ENCODE measurements at regions not wholly inside any gene's neighbourhood (a gene's known extent, or its start where the extent isn't known, plus 50 kb on each side); places are given as distances from the start of the nearest gene placed in this dataset.

DNA sequence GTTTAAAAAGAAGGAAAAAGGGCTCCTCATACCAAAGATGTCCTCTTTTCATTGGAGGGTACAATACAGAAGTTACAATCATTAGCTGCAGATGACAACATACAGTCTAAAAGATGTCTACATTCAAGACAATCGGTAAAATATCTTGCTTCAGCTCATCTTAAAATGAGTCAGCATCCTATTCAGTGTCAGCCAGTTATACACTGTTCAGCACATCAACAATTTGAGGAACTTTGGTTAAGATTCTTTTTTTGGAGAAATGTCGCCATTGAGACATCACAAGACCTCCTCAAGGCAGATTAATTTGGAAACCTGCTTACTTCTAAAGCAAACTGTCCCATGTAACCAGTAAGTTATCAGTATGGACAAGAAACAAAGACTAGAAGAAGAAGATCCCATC, 100.7 kb upstream of the SLC38A4 start:
- TF ChIP-seq, protein P1, sequence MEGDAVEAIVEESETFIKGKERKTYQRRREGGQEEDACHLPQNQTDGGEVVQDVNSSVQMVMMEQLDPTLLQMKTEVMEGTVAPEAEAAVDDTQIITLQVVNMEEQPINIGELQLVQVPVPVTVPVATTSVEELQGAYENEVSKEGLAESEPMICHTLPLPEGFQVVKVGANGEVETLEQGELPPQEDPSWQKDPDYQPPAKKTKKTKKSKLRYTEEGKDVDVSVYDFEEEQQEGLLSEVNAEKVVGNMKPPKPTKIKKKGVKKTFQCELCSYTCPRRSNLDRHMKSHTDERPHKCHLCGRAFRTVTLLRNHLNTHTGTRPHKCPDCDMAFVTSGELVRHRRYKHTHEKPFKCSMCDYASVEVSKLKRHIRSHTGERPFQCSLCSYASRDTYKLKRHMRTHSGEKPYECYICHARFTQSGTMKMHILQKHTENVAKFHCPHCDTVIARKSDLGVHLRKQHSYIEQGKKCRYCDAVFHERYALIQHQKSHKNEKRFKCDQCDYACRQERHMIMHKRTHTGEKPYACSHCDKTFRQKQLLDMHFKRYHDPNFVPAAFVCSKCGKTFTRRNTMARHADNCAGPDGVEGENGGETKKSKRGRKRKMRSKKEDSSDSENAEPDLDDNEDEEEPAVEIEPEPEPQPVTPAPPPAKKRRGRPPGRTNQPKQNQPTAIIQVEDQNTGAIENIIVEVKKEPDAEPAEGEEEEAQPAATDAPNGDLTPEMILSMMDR (IDR thresholded peaks at IDR 0.05) = no peak
- no peak for TF ChIP-seq POLR2A (IDR thresholded peaks at IDR 0.05)

Measured in testis (tissue), 2 donors.